ENCODE measurements at regions not wholly inside any gene's neighbourhood (a gene's known extent, or its start where the extent isn't known, plus 50 kb on each side); places are given as distances from the start of the nearest gene placed in this dataset.

- TF ChIP-seq YY1 (IDR thresholded peaks at IDR 0.05; ENCODE audit: insufficient read depth, insufficient read length), result no peak
- no peak for TF ChIP-seq ZNF274 (IDR thresholded peaks at IDR 0.05; ENCODE audit: low read depth, low read length)
- no peak for TF ChIP-seq SUZ12 (IDR thresholded peaks at IDR 0.05; ENCODE audit: extremely low read depth, insufficient read depth, insufficient read length)
Observed at GRCh38 chr3:160057331-160057730, 68.7 kb downstream of the IL12A start.

All from NT2/D1 (cell line).